ENCODE measurements at regions not wholly inside any gene's neighbourhood (a gene's known extent, or its start where the extent isn't known, plus 50 kb on each side); places are given as distances from the start of the nearest gene placed in this dataset.
"Not testable (repeated sequence)": the region's sequence is repeated elsewhere in the genome, so short reads cannot be mapped to it uniquely, and the experiment has no call there.

GRCh38 chr18:43934781-43935471, 657.6 kb upstream of the SYT4 start:
- no peaks in the 10 kb centered on the region for H3K36me3 Mint-ChIP-seq (ENCODE audit: low read depth)
- H3K4me3 Mint-ChIP-seq, result no peak overlapping the region
- DNase-seq (no peak), ATAC-seq (no peak)
- ChIA-PET CTCF (no interaction called here), POLR2A (no interaction called here)
- no peaks in the 10 kb centered on the region for H3K4me1 Mint-ChIP-seq (ENCODE audit: low read depth)
- H3K27ac Mint-ChIP-seq, result no peak overlapping the region
- H3K9me3 Mint-ChIP-seq (ENCODE audit: insufficient read depth), result peaks cover 3% of the 10 kb centered on the region
- no peaks in the 10 kb centered on the region for H3K27me3 Mint-ChIP-seq (ENCODE audit: low read depth)

GRCh38 chr18:43936176-43936575, 658.9 kb upstream of the SYT4 start:
- ChIA-PET CTCF (no interaction called here), POLR2A (no interaction called here)
- H3K27me3 Mint-ChIP-seq (ENCODE audit: low read depth), result no peaks in the 10 kb centered on the region
- H3K4me3 Mint-ChIP-seq, result no peak overlapping the region
- DNase-seq (no peak), ATAC-seq (no peak)
- no peaks in the 10 kb centered on the region for H3K36me3 Mint-ChIP-seq (ENCODE audit: low read depth)
- no peaks in the 10 kb centered on the region for H3K4me1 Mint-ChIP-seq (ENCODE audit: low read depth)
- peaks cover 3% of the 10 kb centered on the region for H3K9me3 Mint-ChIP-seq (ENCODE audit: insufficient read depth)
- H3K27ac Mint-ChIP-seq, result no peak overlapping the region

- Mint-ChIP-seq H3K9me3 (ENCODE audit: insufficient read depth) (no peaks in the 10 kb centered on the region), H3K36me3 (ENCODE audit: low read depth) (no peaks in the 10 kb centered on the region), H3K4me3 (no peak overlapping the region), H3K27ac (no peak overlapping the region), H3K4me1 (ENCODE audit: low read depth) (no peaks in the 10 kb centered on the region), H3K27me3 (ENCODE audit: low read depth) (no peaks in the 10 kb centered on the region)
- POLR2A ChIA-PET, result no interaction called here
- ATAC-seq (no peak), DNase-seq (no peak)
- CTCF ChIA-PET, result no interaction called here
These were observed 672.0 kb upstream of the SYT4 start for GRCh38 chr18:43949291-43949690.

- Mint-ChIP-seq H3K4me1 (ENCODE audit: low read depth) (no peaks in the 10 kb centered on the region), H3K36me3 (ENCODE audit: low read depth) (no peaks in the 10 kb centered on the region), H3K27ac (no peak overlapping the region), H3K4me3 (no peak overlapping the region), H3K27me3 (ENCODE audit: low read depth) (no peaks in the 10 kb centered on the region), H3K9me3 (ENCODE audit: insufficient read depth) (no peaks in the 10 kb centered on the region)
- DNase-seq (no peak), ATAC-seq (no peak)
- ChIA-PET POLR2A (no interaction called here), CTCF (no interaction called here)
These were observed 672.8 kb upstream of the SYT4 start for GRCh38 chr18:43950062-43950461.

- ChIA-PET CTCF (no interaction called here), POLR2A (no interaction called here)
- ATAC-seq (no peak), DNase-seq (no peak)
- Mint-ChIP-seq H3K27ac (no peak overlapping the region), H3K27me3 (ENCODE audit: low read depth) (no peaks in the 10 kb centered on the region), H3K36me3 (ENCODE audit: low read depth) (no peaks in the 10 kb centered on the region), H3K4me1 (ENCODE audit: low read depth) (no peaks in the 10 kb centered on the region), H3K9me3 (ENCODE audit: insufficient read depth) (no peaks in the 10 kb centered on the region), H3K4me3 (no peak overlapping the region)
These were observed 675.1 kb upstream of the SYT4 start for GRCh38 chr18:43952398-43952797.

- ATAC-seq (no peak), DNase-seq (no peak)
- H3K27me3 Mint-ChIP-seq (ENCODE audit: low read depth), result no peaks in the 10 kb centered on the region
- ChIA-PET POLR2A (no interaction called here), CTCF (no interaction called here)
- H3K4me3 Mint-ChIP-seq, result no peak overlapping the region
- H3K9me3 Mint-ChIP-seq (ENCODE audit: insufficient read depth), result no peaks in the 10 kb centered on the region
- H3K27ac Mint-ChIP-seq, result no peak overlapping the region
- no peaks in the 10 kb centered on the region for H3K4me1 Mint-ChIP-seq (ENCODE audit: low read depth)
- no peaks in the 10 kb centered on the region for H3K36me3 Mint-ChIP-seq (ENCODE audit: low read depth)
These were observed 684.4 kb upstream of the SYT4 start for GRCh38 chr18:43961722-43962121.

GRCh38 chr18:43964666-43965065, 687.4 kb upstream of the SYT4 start:
- no peak for ATAC-seq
- POLR2A ChIA-PET, result no interaction called here
- Mint-ChIP-seq H3K9me3 (ENCODE audit: insufficient read depth) (no peaks in the 10 kb centered on the region), H3K36me3 (ENCODE audit: low read depth) (no peaks in the 10 kb centered on the region), H3K27me3 (ENCODE audit: low read depth) (no peaks in the 10 kb centered on the region), H3K4me3 (no peak overlapping the region), H3K27ac (no peak overlapping the region), H3K4me1 (ENCODE audit: low read depth) (no peaks in the 10 kb centered on the region)
- CTCF ChIA-PET, result no interaction called here
- DNase-seq, result no peak

- no peaks in the 10 kb centered on the region for H3K27me3 Mint-ChIP-seq (ENCODE audit: low read depth)
- no peak for ATAC-seq
- no peaks in the 10 kb centered on the region for H3K9me3 Mint-ChIP-seq (ENCODE audit: insufficient read depth)
- no peak overlapping the region for H3K4me3 Mint-ChIP-seq
- H3K36me3 Mint-ChIP-seq (ENCODE audit: low read depth), result no peaks in the 10 kb centered on the region
- ChIA-PET POLR2A (no interaction called here), CTCF (no interaction called here)
- H3K27ac Mint-ChIP-seq, result no peak overlapping the region
- DNase-seq, result no peak
- H3K4me1 Mint-ChIP-seq (ENCODE audit: low read depth), result no peaks in the 10 kb centered on the region
These were observed 688.4 kb upstream of the SYT4 start for GRCh38 chr18:43965691-43966090.

- Mint-ChIP-seq H3K9me3 (ENCODE audit: insufficient read depth) (no peaks in the 10 kb centered on the region), H3K27me3 (ENCODE audit: low read depth) (no peaks in the 10 kb centered on the region), H3K4me1 (ENCODE audit: low read depth) (no peaks in the 10 kb centered on the region), H3K4me3 (no peak overlapping the region), H3K27ac (no peak overlapping the region), H3K36me3 (ENCODE audit: low read depth) (no peaks in the 10 kb centered on the region)
- DNase-seq (no peak), ATAC-seq (no peak)
- ChIA-PET CTCF (no interaction called here), POLR2A (no interaction called here)
These were observed 693.4 kb upstream of the SYT4 start for GRCh38 chr18:43970656-43971055.

- H3K27ac Mint-ChIP-seq, result no peak overlapping the region
- no peaks in the 10 kb centered on the region for H3K36me3 Mint-ChIP-seq (ENCODE audit: low read depth)
- ChIA-PET CTCF (no interaction called here), POLR2A (no interaction called here)
- H3K4me3 Mint-ChIP-seq, result no peak overlapping the region
- no peak for ATAC-seq
- DNase-seq, result no peak
- H3K27me3 Mint-ChIP-seq (ENCODE audit: low read depth), result no peaks in the 10 kb centered on the region
- H3K9me3 Mint-ChIP-seq (ENCODE audit: insufficient read depth), result no peaks in the 10 kb centered on the region
- H3K4me1 Mint-ChIP-seq (ENCODE audit: low read depth), result no peaks in the 10 kb centered on the region
These were observed 700.9 kb upstream of the SYT4 start for GRCh38 chr18:43978174-43978573.

- ChIA-PET POLR2A (no interaction called here), CTCF (no interaction called here)
- no peak for DNase-seq
- no peak for ATAC-seq
- H3K27ac Mint-ChIP-seq, result no peak overlapping the region
- peaks cover 6% of the 10 kb centered on the region for H3K9me3 Mint-ChIP-seq (ENCODE audit: insufficient read depth)
- H3K27me3 Mint-ChIP-seq (ENCODE audit: low read depth), result no peaks in the 10 kb centered on the region
- H3K4me1 Mint-ChIP-seq (ENCODE audit: low read depth), result no peaks in the 10 kb centered on the region
- H3K36me3 Mint-ChIP-seq (ENCODE audit: low read depth), result no peaks in the 10 kb centered on the region
- no peak overlapping the region for H3K4me3 Mint-ChIP-seq
These were observed 698.1 kb upstream of the SETBP1 start for GRCh38 chr18:43982582-43982981.

GRCh38 chr18:43987061-43987460, 693.6 kb upstream of the SETBP1 start:
- H3K9me3 Mint-ChIP-seq (ENCODE audit: insufficient read depth); H3K27me3 Mint-ChIP-seq (ENCODE audit: low read depth); ATAC-seq; H3K36me3 Mint-ChIP-seq (ENCODE audit: low read depth); POLR2A ChIA-PET; DNase-seq; H3K4me3 Mint-ChIP-seq; H3K27ac Mint-ChIP-seq; CTCF ChIA-PET; H3K4me1 Mint-ChIP-seq (ENCODE audit: low read depth): not testable (repeated sequence)

- Mint-ChIP-seq H3K36me3 (ENCODE audit: low read depth) (no peaks in the 10 kb centered on the region), H3K27me3 (ENCODE audit: low read depth) (no peaks in the 10 kb centered on the region), H3K9me3 (ENCODE audit: insufficient read depth) (peaks cover 4% of the 10 kb centered on the region), H3K4me1 (ENCODE audit: low read depth) (no peaks in the 10 kb centered on the region), H3K4me3 (no peak overlapping the region), H3K27ac (no peak overlapping the region)
- DNase-seq (no peak), ATAC-seq (no peak)
- CTCF ChIA-PET, result no interaction called here
- POLR2A ChIA-PET, result no interaction called here
These were observed 687.9 kb upstream of the SETBP1 start for GRCh38 chr18:43992741-43993140.
